ENCODE measurements at regions not wholly inside any gene's neighbourhood (a gene's known extent, or its start where the extent isn't known, plus 50 kb on each side); places are given as distances from the start of the nearest gene placed in this dataset.
"Not testable (repeated sequence)": the region's sequence is repeated elsewhere in the genome, so short reads cannot be mapped to it uniquely, and the experiment has no call there.

GRCh38 chr10:121316432-121316831 lies 281.8 kb downstream of the FGFR2 start:
- DNase-seq (ENCODE audit: low read depth in 4 of 4, low spot score in 2 of 4), result no peak

GRCh38 chr10:121317374-121317773 lies 280.9 kb downstream of the FGFR2 start:
- no peak for DNase-seq (ENCODE audit: low read depth in 4 of 4, low spot score in 2 of 4)

- DNase-seq (ENCODE audit: low read depth in 4 of 4, low spot score in 2 of 4), result no peak
Observed at GRCh38 chr10:121322046-121322445, 276.2 kb downstream of the FGFR2 start.

- no peak for DNase-seq (ENCODE audit: low read depth in 4 of 4, low spot score in 2 of 4)
Observed at GRCh38 chr10:121322776-121323175, 275.5 kb downstream of the FGFR2 start.

- no peak for DNase-seq (ENCODE audit: low read depth in 4 of 4, low spot score in 2 of 4)
Observed at GRCh38 chr10:121323443-121323842, 274.8 kb downstream of the FGFR2 start.

GRCh38 chr10:121324678-121325213 lies 273.5 kb downstream of the FGFR2 start:
- no peak for DNase-seq (ENCODE audit: low read depth in 4 of 4, low spot score in 2 of 4)

GRCh38 chr10:121325490-121326231 lies 272.6 kb downstream of the FGFR2 start:
- no peak for DNase-seq (ENCODE audit: low read depth in 4 of 4, low spot score in 2 of 4)

GRCh38 chr10:121326905-121327304 lies 271.3 kb downstream of the FGFR2 start:
- DNase-seq (ENCODE audit: low read depth in 4 of 4, low spot score in 2 of 4), result no peak

GRCh38 chr10:121327727-121328126 lies 270.5 kb downstream of the FGFR2 start:
- DNase-seq (ENCODE audit: low read depth in 4 of 4, low spot score in 2 of 4), result no peak

GRCh38 chr10:121329631-121330030 lies 268.6 kb downstream of the FGFR2 start:
- not testable (repeated sequence) for DNase-seq (ENCODE audit: low read depth in 4 of 4, low spot score in 2 of 4)

- DNase-seq (ENCODE audit: low read depth in 4 of 4, low spot score in 2 of 4), result peak in 1 of 4 donors; percentile 65
Observed at GRCh38 chr10:121330563-121330962, 267.7 kb downstream of the FGFR2 start.

- no peak for DNase-seq (ENCODE audit: low read depth in 4 of 4, low spot score in 2 of 4)
Observed at GRCh38 chr10:121332353-121332752, 265.9 kb downstream of the FGFR2 start.

GRCh38 chr10:121332829-121333765 lies 265.1 kb downstream of the FGFR2 start:
- DNase-seq (ENCODE audit: low read depth in 4 of 4, low spot score in 2 of 4), result no peak

- DNase-seq (ENCODE audit: low read depth in 4 of 4, low spot score in 2 of 4), result no peak
Observed at GRCh38 chr10:121335386-121335925, 262.8 kb downstream of the FGFR2 start.

- no peak for DNase-seq (ENCODE audit: low read depth in 4 of 4, low spot score in 2 of 4)
Observed at GRCh38 chr10:121337427-121337826, 260.8 kb downstream of the FGFR2 start.

- DNase-seq (ENCODE audit: low read depth in 4 of 4, low spot score in 2 of 4), result no peak
Observed at GRCh38 chr10:121338206-121338980, 259.9 kb downstream of the FGFR2 start.

- no peak for DNase-seq (ENCODE audit: low read depth in 4 of 4, low spot score in 2 of 4)
Observed at GRCh38 chr10:121339114-121339513, 259.1 kb downstream of the FGFR2 start.

- no peak for DNase-seq (ENCODE audit: low read depth in 4 of 4, low spot score in 2 of 4)
Observed at GRCh38 chr10:121340271-121340831, 257.9 kb downstream of the FGFR2 start.

GRCh38 chr10:121351540-121351939 lies 246.7 kb downstream of the FGFR2 start:
- no peak for DNase-seq (ENCODE audit: low read depth in 4 of 4, low spot score in 2 of 4)

GRCh38 chr10:121352231-121352855 lies 245.9 kb downstream of the FGFR2 start:
- no peak for DNase-seq (ENCODE audit: low read depth in 4 of 4, low spot score in 2 of 4)
